GM21786 (cell line): ENCODE measurements at regions not wholly inside any gene's neighbourhood (a gene's known extent, or its start where the extent isn't known, plus 50 kb on each side); places are given as distances from the start of the nearest gene placed in this dataset.

Experiments
- ATAC-seq: cut with Tn5 transposase; IDR thresholded peaks from one replicate; pipeline ENCODE4 v1.9.1; 2021; ENCODE audit not compliant: unreplicated experiment

DNA sequence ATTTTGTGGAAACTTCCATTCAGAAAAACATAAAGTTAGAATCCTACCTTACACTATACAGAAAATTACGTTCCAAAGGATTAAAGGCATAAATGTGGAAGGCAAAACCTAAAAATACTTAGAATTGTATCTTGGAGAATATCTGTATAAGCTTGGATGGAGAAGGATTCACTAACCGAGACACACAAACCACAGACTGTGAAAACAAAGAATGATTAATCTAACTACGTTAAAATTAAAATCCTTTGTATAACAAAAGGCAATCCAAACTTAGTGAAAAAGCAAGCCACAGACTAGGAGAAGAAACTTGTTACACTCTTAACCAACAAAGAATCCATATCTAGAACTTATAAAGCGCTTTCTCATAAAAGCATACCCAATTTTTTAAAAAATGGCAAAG is 678.8 kb downstream of the INHBA start:
- ATAC-seq, result no peak

DNA sequence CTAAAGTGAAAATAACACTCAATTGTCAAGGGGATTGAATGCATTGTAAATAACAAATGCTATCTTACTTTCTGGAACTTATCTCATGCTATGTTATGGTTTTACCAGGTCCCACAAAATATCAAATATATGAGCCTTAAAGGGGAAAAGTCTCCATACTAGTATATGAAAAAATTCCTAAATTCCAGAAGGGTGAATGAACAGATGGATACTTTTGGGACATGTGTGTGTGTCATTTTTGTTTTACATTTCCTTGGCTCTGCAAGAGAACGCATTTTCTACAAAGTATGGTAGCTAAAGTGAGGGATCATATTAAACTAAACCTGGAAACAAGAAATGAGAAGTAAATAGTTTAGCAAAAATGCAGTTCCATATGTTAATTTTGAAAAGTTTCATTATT is 682.8 kb downstream of the INHBA start:
- ATAC-seq, result no peak

DNA sequence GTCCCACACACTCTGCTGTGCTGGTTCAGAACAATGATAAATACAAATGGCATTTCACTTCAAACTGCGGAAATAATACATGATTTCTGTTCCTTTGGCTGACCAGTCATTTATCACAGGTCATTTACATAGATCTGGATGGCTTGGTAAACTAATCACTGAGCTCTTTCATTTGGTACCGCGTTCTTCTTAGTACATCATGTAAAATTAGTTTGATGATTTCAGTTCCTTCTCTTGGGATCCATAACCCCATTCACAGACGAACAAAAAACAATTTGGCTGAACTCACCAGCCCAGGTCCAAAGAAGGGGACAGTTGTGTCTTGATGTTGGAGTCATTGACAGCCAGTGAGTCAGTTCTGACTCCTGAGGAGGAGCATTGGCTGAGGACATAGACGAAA is 689.8 kb downstream of the INHBA start:
- no peak for ATAC-seq

DNA sequence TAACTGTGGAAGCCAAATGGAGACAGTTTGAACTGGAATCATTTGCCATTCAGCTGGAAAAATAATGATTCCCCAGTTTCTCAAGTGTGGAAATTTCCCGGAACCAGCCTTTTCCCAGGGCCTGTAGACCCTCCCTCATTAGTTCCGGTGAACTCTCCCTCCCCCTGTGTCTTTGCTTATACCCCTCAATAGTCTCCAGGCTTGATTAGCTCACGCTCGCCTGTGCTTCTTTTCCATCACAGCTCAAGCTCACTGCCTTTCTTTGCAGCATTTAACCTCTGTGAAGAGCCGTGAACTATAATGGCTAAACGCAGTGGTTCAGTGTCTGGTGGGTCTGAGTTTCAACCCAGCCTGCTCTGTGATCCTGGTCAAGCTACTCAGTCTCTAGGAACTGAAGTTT is 690.8 kb downstream of the INHBA start:
- ATAC-seq, result no peak

DNA sequence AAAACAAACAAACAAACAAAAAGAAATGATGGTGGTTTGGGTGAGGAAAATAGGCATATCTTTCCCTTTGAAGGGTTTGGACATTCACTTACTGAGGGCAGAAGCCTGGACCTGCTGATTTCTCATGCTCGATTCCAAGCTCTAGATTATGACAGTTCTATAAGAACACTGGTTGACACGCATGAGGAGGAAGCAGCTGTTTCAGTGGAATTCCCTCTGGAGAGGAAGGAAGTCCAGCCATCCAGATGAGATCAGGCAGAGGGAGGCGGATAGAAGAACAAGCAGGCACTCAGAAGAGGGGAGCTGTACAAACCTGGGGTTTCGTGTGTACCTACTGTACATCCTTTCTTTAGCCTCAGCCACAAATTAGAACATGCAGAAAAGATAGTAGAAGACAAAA is 691.9 kb downstream of the INHBA start:
- ATAC-seq, result no peak

DNA sequence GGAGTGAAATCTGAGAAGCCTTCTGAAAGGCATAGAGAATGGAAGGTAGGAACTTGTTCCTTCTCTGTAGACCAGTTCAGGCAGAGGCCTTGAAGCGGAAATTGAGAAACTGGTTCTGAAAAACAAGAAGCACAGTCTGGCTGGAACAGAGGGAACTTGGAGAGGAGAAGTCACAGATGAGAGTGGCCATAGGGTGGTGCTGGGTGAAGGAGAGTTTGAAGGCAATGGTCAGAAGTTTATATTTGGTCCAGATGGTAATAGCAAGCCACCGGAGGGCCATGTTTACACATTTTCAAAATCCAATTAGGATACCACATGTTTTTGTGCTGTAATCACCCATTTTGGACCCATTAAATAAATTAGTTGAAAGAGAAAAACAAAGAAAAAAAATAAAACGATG is 692.5 kb downstream of the INHBA start:
- no peak for ATAC-seq

DNA sequence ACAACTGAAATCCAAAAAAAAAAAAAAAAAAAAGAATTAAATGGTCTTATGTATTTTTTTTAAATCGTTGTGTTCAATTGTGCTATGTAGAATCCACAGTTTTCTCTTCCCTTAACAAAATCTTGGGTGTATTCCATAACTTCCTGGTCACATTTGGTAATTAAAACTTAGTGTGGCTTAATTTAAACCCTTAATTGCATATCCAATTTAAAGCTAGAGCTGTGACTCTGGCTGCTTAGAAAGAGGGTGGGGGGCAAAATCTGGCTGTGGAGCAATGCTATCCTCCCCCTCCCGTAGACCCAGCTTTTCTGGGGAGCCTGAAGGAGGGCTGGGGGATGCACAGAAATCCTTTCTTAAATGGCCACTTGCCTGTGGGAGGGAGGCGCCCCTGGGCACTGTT is 695.1 kb downstream of the INHBA start:
- ATAC-seq, result no peak

DNA sequence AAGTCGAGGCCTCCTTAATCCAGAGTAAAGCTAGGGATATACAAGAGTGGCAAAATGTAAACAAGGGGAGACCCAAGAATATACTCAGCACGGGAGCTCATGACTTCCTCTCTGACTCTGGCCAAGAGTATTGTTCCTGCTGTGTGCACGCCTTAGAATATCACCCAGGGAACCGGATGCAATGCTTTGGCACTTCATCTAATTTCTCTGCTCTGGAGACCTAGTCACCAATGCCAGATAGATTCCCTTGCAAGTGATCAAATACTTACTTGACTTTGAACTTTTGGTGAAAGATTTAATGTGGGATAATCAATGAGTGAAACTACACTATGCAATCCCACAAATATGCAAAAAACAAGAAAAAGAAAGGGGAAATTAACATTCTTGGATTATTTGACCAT is 695.5 kb downstream of the INHBA start:
- no peak for ATAC-seq

DNA sequence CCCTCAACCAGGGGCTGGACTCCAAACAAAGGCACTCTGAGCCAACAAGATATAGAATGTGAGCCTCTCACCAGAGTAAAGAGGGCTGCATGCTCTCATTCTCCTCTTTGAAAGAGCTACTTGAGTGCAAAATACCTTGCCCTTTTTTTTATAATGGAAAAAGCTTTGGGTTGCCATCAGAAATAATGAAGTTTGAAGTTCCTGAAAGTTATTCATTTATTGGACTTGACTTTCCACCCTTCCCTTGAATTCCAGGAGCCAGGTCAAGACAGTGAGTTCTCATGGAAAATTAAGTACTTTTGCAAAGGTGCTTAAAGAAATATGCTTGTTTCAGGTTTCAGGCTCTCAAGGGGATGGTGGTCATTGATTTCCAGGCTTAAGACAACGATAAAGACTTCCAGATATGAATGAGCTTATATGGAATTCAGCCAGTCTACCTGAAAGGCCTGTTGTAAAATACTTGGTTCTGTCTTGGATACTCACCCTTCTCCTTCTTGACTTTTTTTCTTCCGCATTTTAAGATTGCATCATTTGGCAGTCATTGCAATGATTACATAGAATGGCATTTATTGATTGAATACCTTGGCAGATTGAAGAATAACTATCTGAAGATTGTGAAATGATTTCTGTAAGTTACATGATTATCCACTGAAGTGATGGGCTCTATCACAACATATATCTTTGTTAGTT is 696.4 kb downstream of the INHBA start:
- ATAC-seq, result no peak

DNA sequence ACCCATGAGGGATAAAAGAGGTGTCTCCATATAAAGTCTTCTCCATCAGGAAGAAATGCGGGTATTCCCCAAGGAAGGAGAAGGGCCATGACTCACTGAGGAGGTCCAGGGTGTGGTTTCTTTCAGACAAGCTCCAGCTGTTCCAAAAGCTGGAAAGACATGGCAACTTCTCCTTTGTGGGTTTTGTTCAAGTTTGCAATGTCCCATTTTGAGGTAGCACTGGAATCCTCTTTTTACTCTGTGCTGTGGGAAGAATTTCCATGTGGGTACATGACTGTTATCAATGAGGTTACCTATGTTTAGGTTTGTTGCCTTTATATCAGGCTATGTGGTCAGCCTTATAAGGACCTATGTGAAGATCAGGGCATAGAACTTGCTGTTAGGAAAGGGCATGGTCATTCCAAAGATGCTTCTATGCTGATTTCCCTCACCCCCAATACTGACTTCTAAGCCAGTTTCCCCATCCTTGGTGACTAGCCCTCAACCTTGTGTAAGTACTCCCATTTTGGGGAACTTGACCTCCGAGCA is 697.5 kb downstream of the INHBA start:
- ATAC-seq, result no peak

DNA sequence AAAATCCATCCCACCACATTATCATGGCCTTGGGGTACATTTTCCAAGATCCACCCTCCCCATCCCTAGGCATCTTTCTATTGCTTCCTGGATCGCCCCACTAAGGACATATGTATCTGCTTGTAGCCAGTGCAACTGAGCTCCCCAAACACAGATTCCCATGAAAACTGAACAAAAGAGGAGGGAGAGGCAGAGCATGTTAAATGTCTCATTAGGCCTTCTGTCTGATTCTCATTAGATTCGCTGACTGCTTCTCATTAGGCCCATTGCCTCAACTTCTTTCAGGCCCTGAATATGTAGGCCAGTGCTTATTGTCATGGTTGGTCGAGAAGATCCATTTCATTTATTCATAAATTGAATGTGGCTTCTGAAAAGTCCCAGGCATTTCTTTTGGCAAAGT is 698.9 kb downstream of the INHBA start:
- no peak for ATAC-seq

DNA sequence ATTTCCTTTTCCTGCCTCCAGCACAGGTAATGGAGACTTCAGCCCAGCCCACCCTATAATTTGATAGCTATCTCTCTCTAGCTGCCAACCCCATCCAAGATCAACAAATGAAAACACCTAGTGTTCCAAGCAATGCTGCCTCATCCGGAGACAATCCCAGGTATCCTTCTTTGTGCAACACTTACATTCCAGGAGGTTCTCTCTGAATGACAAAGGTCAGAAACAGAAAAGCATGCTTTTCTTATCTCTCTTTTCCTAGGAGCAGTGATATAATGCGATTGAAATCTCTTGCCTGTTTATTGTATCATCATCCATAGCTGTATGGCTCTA is 699.3 kb downstream of the INHBA start:
- no peak for ATAC-seq

DNA sequence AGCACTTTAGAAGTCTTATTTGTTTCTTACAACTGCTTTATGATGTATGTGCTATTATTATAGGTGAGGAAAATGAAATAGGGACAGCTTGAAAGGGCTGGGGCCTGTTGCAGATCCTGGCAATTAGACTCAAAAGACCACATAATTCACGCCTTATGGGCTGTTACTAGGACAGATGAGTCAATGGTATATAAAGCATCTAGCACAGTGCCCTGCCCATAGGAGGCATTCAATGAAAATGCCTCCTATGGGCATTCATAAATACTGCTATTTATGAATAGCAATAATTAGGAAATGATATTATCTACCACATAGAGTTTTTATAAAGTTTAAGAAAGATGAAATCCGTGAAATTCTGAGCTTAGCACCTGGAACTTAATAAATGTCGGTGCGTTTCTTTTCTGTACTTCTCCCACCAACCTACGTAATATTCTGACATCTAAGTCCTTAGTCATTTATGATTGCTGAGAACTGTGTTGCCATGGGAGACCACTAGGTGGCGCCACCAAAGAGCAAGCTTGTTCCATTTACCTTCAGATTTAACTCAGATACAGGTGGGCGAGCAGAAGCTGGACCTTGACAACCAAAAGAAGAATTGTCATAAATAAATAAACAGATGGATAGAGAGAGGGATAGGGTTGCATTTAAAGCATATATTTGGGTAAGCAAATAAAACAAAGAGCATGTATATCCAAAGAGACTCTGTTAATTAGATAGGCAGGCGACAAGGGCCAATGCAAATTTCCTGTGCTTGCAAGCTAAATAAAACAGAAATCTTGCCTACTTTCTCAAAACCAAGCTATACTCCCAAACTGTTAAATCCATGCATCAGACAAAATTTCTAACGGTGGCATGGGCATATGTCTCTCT is 699.9 kb downstream of the INHBA start:
- ATAC-seq, result no peak

DNA sequence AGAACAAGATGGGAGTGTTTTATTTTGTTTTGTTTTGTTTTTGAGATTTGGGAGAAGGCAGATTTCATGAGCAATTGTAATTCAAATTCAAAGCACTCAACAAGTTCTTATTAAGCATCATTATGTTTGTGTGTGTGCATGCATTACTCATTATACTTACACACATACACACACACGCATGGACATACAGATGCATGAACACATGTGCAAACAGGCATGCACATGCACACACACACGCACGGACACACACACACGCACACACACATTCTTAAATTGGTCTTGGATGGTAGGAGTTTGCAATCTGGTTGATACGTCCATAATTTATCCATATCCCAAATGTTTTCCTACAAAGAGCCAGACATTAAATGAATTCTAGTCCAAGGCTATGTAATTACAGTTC is 702.8 kb downstream of the INHBA start:
- ATAC-seq, result no peak

DNA sequence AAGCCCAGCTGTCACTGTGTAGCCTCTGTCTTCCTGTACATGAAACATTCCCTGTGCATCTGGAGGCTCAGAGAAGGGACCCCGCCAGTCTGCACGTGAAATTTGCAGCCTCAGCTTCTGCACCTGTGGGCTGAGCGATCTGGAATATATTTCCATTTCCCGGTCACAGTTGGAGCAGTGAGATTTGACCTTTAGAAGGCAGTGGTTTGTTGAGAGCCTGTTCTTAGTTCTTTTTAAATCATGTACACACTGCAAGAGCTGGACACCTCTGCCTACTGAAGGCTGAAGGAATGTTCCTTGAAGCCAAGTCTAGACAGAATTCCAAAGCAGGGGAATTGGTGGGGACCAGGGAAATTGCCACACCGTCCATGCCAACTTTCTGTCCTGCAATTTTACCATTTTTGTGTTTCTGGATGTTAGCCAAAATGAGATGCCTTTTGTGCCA is 706.6 kb downstream of the INHBA start:
- no peak for ATAC-seq

DNA sequence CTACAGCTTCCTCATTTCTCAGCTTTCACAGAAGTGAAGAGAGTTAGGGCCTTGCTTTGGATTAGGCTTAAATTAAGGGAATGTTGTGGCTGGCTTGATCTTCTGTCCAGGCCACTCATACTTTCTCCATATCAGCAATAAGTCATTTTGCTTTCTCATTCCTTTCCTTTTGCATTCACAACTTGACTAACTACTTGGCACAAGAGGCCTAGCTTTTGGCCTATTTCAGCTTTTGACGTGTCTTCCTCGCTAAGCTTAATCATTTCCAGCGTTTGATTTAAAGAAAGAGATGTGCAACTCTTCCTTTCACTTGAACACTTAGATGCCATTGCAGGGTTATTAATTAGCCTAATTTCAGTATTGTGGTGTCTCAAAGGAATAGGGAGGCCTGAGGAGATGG is 712.0 kb downstream of the INHBA start:
- no peak for ATAC-seq

DNA sequence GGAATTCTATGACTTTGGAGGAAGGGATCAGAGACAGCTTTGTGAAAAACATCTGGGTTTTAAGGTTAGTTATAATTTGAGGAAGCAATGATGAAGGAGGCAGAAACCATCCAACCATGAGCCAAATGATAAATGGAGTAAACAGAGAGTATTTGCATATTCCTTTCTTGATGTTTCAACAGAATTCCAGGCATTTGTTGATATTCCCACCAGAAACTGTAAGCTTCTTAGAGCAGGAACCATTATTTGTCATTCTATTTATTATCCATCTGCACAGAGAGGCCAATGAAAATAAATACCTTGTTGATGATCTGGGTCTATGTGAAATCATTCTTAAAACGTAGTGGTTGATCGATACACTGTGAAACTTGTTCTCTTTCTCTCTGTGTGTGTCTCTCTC is 715.3 kb downstream of the INHBA start:
- no peak for ATAC-seq

DNA sequence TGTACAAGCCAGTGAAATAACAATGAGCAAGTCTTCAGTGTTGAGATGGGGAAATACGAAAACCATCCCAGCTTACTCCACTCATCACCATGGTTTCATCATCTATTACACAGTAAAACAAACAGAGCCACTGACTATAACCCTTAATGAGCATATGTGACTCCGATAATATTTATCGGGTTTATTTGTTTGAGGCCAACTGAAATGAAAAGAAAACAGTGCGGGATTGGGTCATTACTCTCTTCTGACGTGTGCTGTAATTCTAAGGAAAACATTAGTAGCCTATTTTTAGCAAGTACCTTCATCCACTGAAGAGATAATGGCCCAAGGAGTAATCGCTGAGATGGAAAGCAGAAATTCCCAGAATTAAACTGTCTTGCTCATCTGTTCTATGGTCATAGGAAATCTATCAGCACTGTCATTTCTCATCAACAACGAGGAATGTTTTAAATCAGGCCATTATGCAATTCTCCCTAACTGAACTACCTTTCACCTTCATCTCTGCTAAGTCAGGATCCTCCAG is 716.5 kb downstream of the INHBA start:
- no peak for ATAC-seq

DNA sequence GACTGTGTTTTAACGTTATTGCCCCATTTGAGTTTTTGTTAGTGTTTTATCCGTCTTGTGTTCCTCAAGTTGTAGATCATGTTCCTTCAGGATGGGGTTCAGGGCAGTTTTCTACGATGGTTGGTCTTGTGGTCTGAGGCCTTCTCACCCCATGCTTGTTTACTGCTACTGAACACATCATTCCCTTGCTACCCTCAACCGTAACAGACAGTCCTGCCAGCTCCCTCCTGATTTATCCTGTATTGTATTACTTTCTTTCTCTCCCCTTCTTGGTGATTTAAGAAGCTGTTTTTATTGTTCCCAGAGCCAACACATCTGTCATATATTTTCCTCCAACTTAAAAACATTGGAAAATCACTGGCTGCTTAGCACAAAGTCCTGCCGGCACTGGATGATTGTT is 719.8 kb downstream of the INHBA start:
- no peak for ATAC-seq

DNA sequence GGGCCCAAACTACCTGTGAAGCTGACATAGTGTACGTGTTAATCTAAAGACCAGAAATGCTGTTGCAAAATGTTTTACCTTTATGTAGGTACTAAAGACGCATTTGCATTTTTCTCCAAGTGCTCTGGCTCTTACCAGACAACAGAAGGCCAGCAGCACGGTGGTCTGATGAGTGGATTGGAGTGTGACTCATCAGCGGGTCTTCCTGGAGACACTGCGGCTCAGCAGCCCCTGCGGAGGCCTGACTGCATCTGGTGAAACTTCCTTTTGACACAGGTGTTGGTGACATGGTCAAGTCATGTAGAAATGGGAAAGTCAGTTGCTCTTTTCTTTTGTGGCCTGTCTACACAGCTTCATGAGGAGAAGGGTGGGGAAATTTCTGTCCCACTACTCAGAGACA is 723.6 kb downstream of the INHBA start:
- no peak for ATAC-seq

DNA sequence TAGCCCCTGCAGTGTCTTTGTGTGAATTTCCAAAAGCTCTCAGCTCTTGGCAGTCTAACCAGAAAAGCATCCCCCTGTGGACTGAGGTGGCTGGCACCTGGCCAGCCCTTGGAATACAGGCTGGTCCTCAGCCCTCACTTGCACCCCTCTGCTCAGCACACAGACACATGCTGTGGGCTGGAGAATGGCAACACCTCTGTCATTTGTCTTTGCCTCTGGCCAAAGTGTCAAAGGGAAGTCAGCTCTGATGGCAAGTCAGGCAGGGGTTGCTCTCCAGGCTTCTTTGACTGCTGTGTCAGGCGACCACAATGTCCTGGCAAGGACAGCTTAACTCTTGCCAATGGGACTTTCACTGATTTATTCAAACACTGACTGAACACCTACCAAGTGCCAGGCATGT is 724.8 kb downstream of the INHBA start:
- no peak for ATAC-seq

DNA sequence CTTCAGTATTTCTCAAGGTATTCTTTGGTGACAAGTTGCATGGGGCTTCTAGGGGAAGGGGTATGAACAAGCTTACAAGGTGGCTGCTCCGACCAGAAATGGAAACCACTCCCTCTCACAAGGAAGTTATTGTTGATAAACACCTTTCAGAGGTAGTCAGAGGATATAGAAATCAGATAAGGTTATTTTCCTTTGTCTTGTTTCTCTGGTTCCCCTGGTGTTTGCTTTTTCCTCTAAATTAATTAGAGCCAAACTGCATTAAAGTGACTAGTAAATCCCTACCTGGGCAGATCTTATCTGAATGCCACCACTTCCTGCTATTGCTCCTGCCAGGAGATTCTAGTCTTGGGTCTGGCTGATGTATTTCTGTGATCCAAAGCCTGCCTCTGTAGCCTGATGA is 725.4 kb downstream of the INHBA start:
- ATAC-seq, result no peak
